Astrocyte (in vitro differentiated cells and primary cell): ENCODE measurements at regions not wholly inside any gene's neighbourhood (a gene's known extent, or its start where the extent isn't known, plus 50 kb on each side); places are given as distances from the start of the nearest gene placed in this dataset.

Source experiments
- DNase-seq: peaks from one replicate; pipeline ENCODE4 v3.0.0-alpha.2; 2010; ENCODE audit warnings: low read depth
- FAIRE-seq: peaks from 2 replicates; lab custom pipeline; 2011; peaks lifted over from hg19 to GRCh38; lab: Jason Lieb, UNC
- H2AFZ ChIP-seq: 2 replicates; pipeline ENCODE4 v1.6.0; 2012; ENCODE audit warnings: low read depth, low read length, inconsistent platforms
- H3K27ac ChIP-seq: 2 replicates; pipeline ENCODE4 v1.5.1; 2011; ENCODE audit warnings: low read depth, low read length, inconsistent platforms
- H3K27me3 ChIP-seq: 2 replicates; pipeline ENCODE4 v1.6.0; 2011; ENCODE audit warnings: low read length, inconsistent platforms; ENCODE audit not compliant: insufficient read depth
- H3K36me3 ChIP-seq: 2 replicates; pipeline ENCODE4 v1.5.1; 2011; ENCODE audit warnings: low read length, inconsistent platforms; ENCODE audit not compliant: insufficient read depth
- H3K4me1 ChIP-seq: 2 replicates; pipeline ENCODE4 v1.5.1; 2011; ENCODE audit warnings: low read length, inconsistent platforms; ENCODE audit not compliant: insufficient read depth
- H3K4me2 ChIP-seq: 2 replicates; pipeline ENCODE4 v1.6.0; 2012; ENCODE audit warnings: low read length, inconsistent platforms
- H3K4me3 ChIP-seq: 2 replicates; pipeline ENCODE4 v1.5.1; 2011; ENCODE audit warnings: low read depth, mild to moderate bottlenecking, low read length, inconsistent platforms; ENCODE audit not compliant: insufficient read depth
- H3K79me2 ChIP-seq: 2 replicates; pipeline ENCODE4 v1.6.0; 2012; ENCODE audit warnings: mild to moderate bottlenecking, low read length, inconsistent platforms; ENCODE audit not compliant: insufficient read depth
- H3K9ac ChIP-seq: 2 replicates; pipeline ENCODE4 v1.6.0; 2012; ENCODE audit warnings: mild to moderate bottlenecking, low read length, inconsistent platforms
- H3K9me3 ChIP-seq: 2 replicates; pipeline ENCODE4 v1.5.1; 2012; ENCODE audit warnings: low read depth, mild to moderate bottlenecking, low read length, inconsistent platforms; ENCODE audit not compliant: insufficient read depth
- H4K20me1 ChIP-seq: 2 replicates; pipeline ENCODE4 v1.6.0; 2012; ENCODE audit warnings: low read length, inconsistent platforms; ENCODE audit not compliant: insufficient read depth
- H3K27ac Mint-ChIP-seq: one replicate; pipeline ENCODE4 v1.8.0; 2021; ENCODE audit warnings: mild to moderate bottlenecking, mixed read lengths; ENCODE audit not compliant: unreplicated experiment
- H3K27me3 Mint-ChIP-seq: one replicate; pipeline ENCODE4 v1.8.0; 2021; ENCODE audit warnings: low read depth, mixed read lengths; ENCODE audit not compliant: unreplicated experiment
- H3K36me3 Mint-ChIP-seq: one replicate; pipeline ENCODE4 v1.8.0; 2021; ENCODE audit warnings: low read depth, mixed read lengths; ENCODE audit not compliant: unreplicated experiment
- H3K4me1 Mint-ChIP-seq: one replicate; pipeline ENCODE4 v1.8.0; 2021; ENCODE audit warnings: low read depth, mixed read lengths; ENCODE audit not compliant: unreplicated experiment
- H3K4me3 Mint-ChIP-seq: one replicate; pipeline ENCODE4 v1.8.0; 2021; ENCODE audit warnings: mild to moderate bottlenecking, moderate library complexity, mixed read lengths; ENCODE audit not compliant: unreplicated experiment
- H3K9me3 Mint-ChIP-seq: one replicate; pipeline ENCODE4 v1.8.0; 2021; ENCODE audit warnings: mild to moderate bottlenecking, mixed read lengths; ENCODE audit not compliant: unreplicated experiment
- CTCF ChIP-seq: IDR thresholded peaks from 2 replicates; pipeline ENCODE4 v1.5.1; 2011; ENCODE audit warnings: low read depth, mild to moderate bottlenecking, inconsistent platforms, low read length, moderate library complexity; ENCODE audit not compliant: insufficient read depth
- EZH2 ChIP-seq: IDR thresholded peaks from 2 replicates; pipeline ENCODE4 v1.6.1; 2012; ENCODE audit warnings: mild to moderate bottlenecking, low read length, inconsistent platforms; ENCODE audit not compliant: insufficient read depth

DNA sequence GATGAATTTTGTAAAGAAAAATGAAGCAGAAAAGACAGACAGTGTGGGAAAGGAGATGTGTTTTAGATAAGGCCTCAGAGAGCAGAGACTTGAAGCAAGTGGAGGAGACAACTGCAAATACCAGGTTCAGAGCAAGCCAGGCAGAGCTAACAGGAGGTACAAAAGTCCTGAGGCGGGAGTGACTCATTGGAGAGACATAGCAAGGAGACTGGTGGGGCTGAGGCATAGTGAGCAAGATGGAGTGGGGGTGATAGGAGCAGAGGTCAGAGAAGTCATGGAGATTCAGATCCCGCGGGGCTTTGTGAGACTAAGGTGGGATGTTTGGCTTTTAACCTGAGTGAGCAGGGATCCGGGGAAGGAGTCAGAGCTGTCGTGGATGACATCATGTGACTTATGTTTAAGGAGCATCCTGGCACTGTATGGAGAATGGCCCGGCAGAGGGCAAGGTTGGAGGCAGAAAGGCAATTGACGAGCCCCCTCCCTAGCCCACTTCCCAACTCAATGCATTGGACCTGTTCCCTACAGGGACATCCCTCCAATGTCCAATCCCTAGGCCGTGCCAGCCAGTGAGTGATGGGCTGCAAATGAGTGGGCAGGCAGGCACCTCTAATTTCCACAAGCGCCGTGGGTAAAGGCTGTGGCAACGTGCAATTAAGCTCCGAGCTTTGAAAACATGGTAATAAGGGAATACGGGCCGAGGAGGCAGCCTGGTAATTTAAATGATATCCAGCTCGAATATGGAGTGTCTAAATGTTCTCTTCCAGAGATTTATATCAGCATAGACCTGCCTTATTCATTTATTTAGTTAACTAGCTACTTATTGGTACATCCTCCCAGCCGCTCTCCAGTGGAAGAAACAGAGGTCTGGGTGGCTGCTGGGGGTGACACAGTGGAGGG, 206.8 kb upstream of the LHX5 start:
- no peak overlapping the region for H3K4me3 ChIP-seq
- FAIRE-seq = no peak
- no peaks in the 10 kb centered on the region for H3K9me3 Mint-ChIP-seq
- H2AFZ ChIP-seq = no peak overlapping the region
- H3K4me2 ChIP-seq = no peak overlapping the region
- no peak for DNase-seq
- peaks cover 5% of the 10 kb centered on the region for H3K4me1 Mint-ChIP-seq
- H3K4me1 ChIP-seq = no peaks in the 10 kb centered on the region
- no peak overlapping the region for H3K4me3 Mint-ChIP-seq
- H3K9me3 ChIP-seq = no peaks in the 10 kb centered on the region
- H3K27ac ChIP-seq = no peak overlapping the region
- no peak overlapping the region for H3K9ac ChIP-seq
- H3K79me2 ChIP-seq = no peaks in the 10 kb centered on the region
- TF ChIP-seq CTCF (no peak), EZH2 (no peak)
- H4K20me1 ChIP-seq = no peaks in the 10 kb centered on the region
- peaks cover 45% of the 10 kb centered on the region for H3K27me3 Mint-ChIP-seq
- no peaks in the 10 kb centered on the region for H3K36me3 Mint-ChIP-seq
- peaks cover 6% of the 10 kb centered on the region for H3K27me3 ChIP-seq
- no peak overlapping the region for H3K27ac Mint-ChIP-seq
- no peaks in the 10 kb centered on the region for H3K36me3 ChIP-seq

DNA sequence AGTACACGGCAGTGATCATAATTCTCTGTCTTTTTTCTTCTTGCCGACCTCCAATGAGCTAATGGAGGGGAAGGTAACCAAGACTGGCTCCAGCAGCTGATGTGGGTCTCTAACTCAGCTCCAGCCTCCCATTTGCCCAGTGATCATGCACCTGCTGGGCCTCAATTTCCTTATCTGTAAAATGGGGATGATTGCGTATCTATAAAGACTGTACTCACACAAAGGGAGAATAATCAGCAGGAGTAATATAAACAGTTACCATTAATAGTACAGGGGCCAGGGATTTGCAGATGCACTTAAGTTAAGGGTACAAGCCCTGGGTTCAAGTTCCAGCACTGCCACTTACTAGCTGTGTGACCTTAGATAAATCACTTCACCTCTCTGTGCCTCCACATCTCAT, 204.9 kb upstream of the LHX5 start:
- Histone ChIP-seq H3K27me3 (peaks cover 8% of the 10 kb centered on the region), H3K36me3 (no peaks in the 10 kb centered on the region), H4K20me1 (no peaks in the 10 kb centered on the region), H2AFZ (no peak overlapping the region), H3K9me3 (no peaks in the 10 kb centered on the region), H3K4me3 (no peak overlapping the region), H3K4me2 (no peak overlapping the region), H3K27ac (no peak overlapping the region), H3K9ac (no peak overlapping the region), H3K4me1 (no peaks in the 10 kb centered on the region), H3K79me2 (no peaks in the 10 kb centered on the region)
- FAIRE-seq (no peak), DNase-seq (no peak)
- peaks cover 35% of the 10 kb centered on the region for H3K27me3 Mint-ChIP-seq
- TF ChIP-seq CTCF = no peak
- TF ChIP-seq EZH2 = no peak
- no peaks in the 10 kb centered on the region for H3K36me3 Mint-ChIP-seq
- H3K4me1 Mint-ChIP-seq = peaks cover 5% of the 10 kb centered on the region
- no peak overlapping the region for H3K27ac Mint-ChIP-seq
- H3K9me3 Mint-ChIP-seq = no peaks in the 10 kb centered on the region
- H3K4me3 Mint-ChIP-seq = no peak overlapping the region

- H3K27ac ChIP-seq = no peak overlapping the region
- FAIRE-seq = no peak
- no peak overlapping the region for H3K4me2 ChIP-seq
- no peaks in the 10 kb centered on the region for H3K79me2 ChIP-seq
- peaks cover 8% of the 10 kb centered on the region for H3K27me3 ChIP-seq
- TF ChIP-seq CTCF (no peak), EZH2 (no peak)
- H4K20me1 ChIP-seq = no peaks in the 10 kb centered on the region
- H3K36me3 Mint-ChIP-seq = no peaks in the 10 kb centered on the region
- peaks cover 5% of the 10 kb centered on the region for H3K4me1 Mint-ChIP-seq
- no peaks in the 10 kb centered on the region for H3K36me3 ChIP-seq
- no peaks in the 10 kb centered on the region for H3K4me1 ChIP-seq
- H3K9me3 Mint-ChIP-seq = no peaks in the 10 kb centered on the region
- H3K9ac ChIP-seq = no peak overlapping the region
- H3K4me3 ChIP-seq = no peak overlapping the region
- H3K27me3 Mint-ChIP-seq = peaks cover 37% of the 10 kb centered on the region
- H3K4me3 Mint-ChIP-seq = no peak overlapping the region
- no peak for DNase-seq
- no peak overlapping the region for H2AFZ ChIP-seq
- no peak overlapping the region for H3K27ac Mint-ChIP-seq
- H3K9me3 ChIP-seq = no peaks in the 10 kb centered on the region
These were observed 204.4 kb upstream of the LHX5 start for GRCh38 chr12:113676117-113676516.
